NCI-H345 treated with DMSO at 0.1 percent for 48 hours (cell line): ENCODE measurements at regions not wholly inside any gene's neighbourhood (a gene's known extent, or its start where the extent isn't known, plus 50 kb on each side); places are given as distances from the start of the nearest gene placed in this dataset.
A peak's percentile ranks its signal among the peaks of the same experiment; 100 is the strongest.

Experiments
- DNase-seq: peaks from one replicate; lab custom pipeline; 2025; ENCODE audit not compliant: unreplicated experiment; lab: John Stamatoyannopoulos, UW

- no peak for DNase-seq
Observed at GRCh38 chr14:62081012-62081612, 318.9 kb downstream of the SNAPC1 start.

- DNase-seq: no peak
Observed at GRCh38 chr14:62081951-62082350, 319.7 kb downstream of the SNAPC1 start.

- peak; percentile 8 for DNase-seq
Observed at GRCh38 chr14:62082779-62083178, 320.6 kb downstream of the SNAPC1 start.

GRCh38 chr14:62084020-62084419, 321.8 kb downstream of the SNAPC1 start:
- no peak for DNase-seq

- no peak for DNase-seq
Observed at GRCh38 chr14:62087191-62087590, 325.0 kb downstream of the SNAPC1 start.

GRCh38 chr14:62093736-62094135, 331.5 kb downstream of the SNAPC1 start:
- DNase-seq: no peak

GRCh38 chr14:62097072-62097471, 334.9 kb downstream of the SNAPC1 start:
- DNase-seq: no peak

- DNase-seq: no peak
Observed at GRCh38 chr14:62097824-62098223, 335.6 kb downstream of the SNAPC1 start.

- no peak for DNase-seq
Observed at GRCh38 chr14:62098357-62098756, 336.1 kb downstream of the SNAPC1 start.

GRCh38 chr14:62099091-62099490, 336.9 kb downstream of the SNAPC1 start:
- no peak for DNase-seq

- no peak for DNase-seq
Observed at GRCh38 chr14:62101189-62101588, 339.0 kb downstream of the SNAPC1 start.

- DNase-seq: no peak
Observed at GRCh38 chr14:62101673-62102348, 339.6 kb downstream of the SNAPC1 start.

GRCh38 chr14:62102349-62102725, 340.1 kb downstream of the SNAPC1 start:
- no peak for DNase-seq

GRCh38 chr14:62103464-62103863, 341.2 kb downstream of the SNAPC1 start:
- DNase-seq: peak; percentile 32

- DNase-seq: no peak
Observed at GRCh38 chr14:62110941-62111340, 348.7 kb downstream of the SNAPC1 start.

- DNase-seq: peak; percentile 82
Observed at GRCh38 chr14:62117010-62117750, 355.0 kb downstream of the SNAPC1 start.

GRCh38 chr14:62117751-62118105, 355.5 kb downstream of the SNAPC1 start:
- DNase-seq: peak; percentile 56

GRCh38 chr14:62118461-62118860, 356.2 kb downstream of the SNAPC1 start:
- no peak for DNase-seq

- DNase-seq: no peak
Observed at GRCh38 chr14:62118871-62119270, 356.7 kb downstream of the SNAPC1 start.

GRCh38 chr14:62123961-62124360, 361.7 kb downstream of the SNAPC1 start:
- no peak for DNase-seq

- no peak for DNase-seq
Observed at GRCh38 chr14:62125793-62126192, 363.6 kb downstream of the SNAPC1 start.

GRCh38 chr14:62126879-62127478, 364.8 kb downstream of the SNAPC1 start:
- DNase-seq: peak; percentile 71
